Large intestine (tissue), 3 donors: ENCODE measurements at regions not wholly inside any gene's neighbourhood (a gene's known extent, or its start where the extent isn't known, plus 50 kb on each side); places are given as distances from the start of the nearest gene placed in this dataset.
A peak's percentile ranks its signal among the peaks of the same experiment; 100 is the strongest.

ENCODE experiments used
- DNase-seq, 2 donors: peaks; one replicate each; pipeline versions ENCODE4 v3.0.0 to v3.0.0-alpha.2; 2013
- H3K27ac ChIP-seq: one replicate; pipeline ENCODE4 v1.5.1; 2013; ENCODE audit warnings: low read length
- H3K27me3 ChIP-seq: 2 replicates; pipeline ENCODE4 v1.6.1; 2013; ENCODE audit warnings: low read length; ENCODE audit not compliant: control insufficient read depth, insufficient read depth
- H3K36me3 ChIP-seq: 2 replicates; pipeline ENCODE4 v1.6.1; 2013; ENCODE audit warnings: low read length; ENCODE audit not compliant: control insufficient read depth, insufficient read depth
- H3K4me1 ChIP-seq: one replicate; pipeline ENCODE4 v1.6.1; 2013; ENCODE audit warnings: low read length; ENCODE audit not compliant: control insufficient read depth, insufficient read depth
- H3K4me3 ChIP-seq: one replicate; pipeline ENCODE4 v1.5.1; 2013; ENCODE audit warnings: low read length
- H3K9me3 ChIP-seq: one replicate; pipeline ENCODE4 v1.6.1; 2013; ENCODE audit warnings: mild to moderate bottlenecking, low read depth, low read length, moderate library complexity; ENCODE audit not compliant: control insufficient read depth
- WGBS: methylation state at CpG from one replicate; pipeline ENCODE4 v1.1.5; 2013; ENCODE audit warnings: low lambda C conversion rate; ENCODE audit not compliant: insufficient coverage; 5-methylcytosine and 5-hydroxymethylcytosine counted together

DNA sequence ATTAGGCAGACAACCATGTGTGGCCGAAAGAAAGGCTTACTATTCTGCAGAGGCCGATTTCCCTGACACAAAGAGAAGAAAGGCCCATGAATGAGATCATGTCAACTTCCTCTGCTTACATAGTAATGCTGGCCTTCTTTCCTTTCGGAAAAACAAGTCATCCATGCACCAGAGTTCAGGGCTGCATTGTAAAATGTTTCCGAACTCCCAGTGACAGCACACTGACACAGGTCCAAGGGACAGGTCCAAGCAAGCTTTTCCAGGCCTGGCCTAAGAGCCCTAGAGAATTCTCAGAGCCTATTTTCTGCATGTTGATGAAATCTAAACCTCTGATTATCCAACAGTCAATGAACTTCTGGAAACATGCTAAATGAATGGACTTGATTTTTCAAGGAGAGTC is 140.9 kb downstream of the ZNF608 start:
- Histone ChIP-seq H3K4me3 (no peak overlapping the region), H3K9me3 (no peaks in the 10 kb centered on the region), H3K4me1 (no peaks in the 10 kb centered on the region), H3K27me3 (no peaks in the 10 kb centered on the region), H3K36me3 (no peaks in the 10 kb centered on the region), H3K27ac (peak overlapping the region; percentile 29)
- no CpG with 5 or more reads among the region's 4 CpGs for WGBS
- peak; percentile 40 to 60 for DNase-seq

- no CpG with 5 or more reads among the region's 4 CpGs for WGBS
- no peak overlapping the region for H3K4me3 ChIP-seq
Measured at GRCh38 chr5:124604419-124604818, 142.0 kb downstream of the ZNF608 start.

DNA sequence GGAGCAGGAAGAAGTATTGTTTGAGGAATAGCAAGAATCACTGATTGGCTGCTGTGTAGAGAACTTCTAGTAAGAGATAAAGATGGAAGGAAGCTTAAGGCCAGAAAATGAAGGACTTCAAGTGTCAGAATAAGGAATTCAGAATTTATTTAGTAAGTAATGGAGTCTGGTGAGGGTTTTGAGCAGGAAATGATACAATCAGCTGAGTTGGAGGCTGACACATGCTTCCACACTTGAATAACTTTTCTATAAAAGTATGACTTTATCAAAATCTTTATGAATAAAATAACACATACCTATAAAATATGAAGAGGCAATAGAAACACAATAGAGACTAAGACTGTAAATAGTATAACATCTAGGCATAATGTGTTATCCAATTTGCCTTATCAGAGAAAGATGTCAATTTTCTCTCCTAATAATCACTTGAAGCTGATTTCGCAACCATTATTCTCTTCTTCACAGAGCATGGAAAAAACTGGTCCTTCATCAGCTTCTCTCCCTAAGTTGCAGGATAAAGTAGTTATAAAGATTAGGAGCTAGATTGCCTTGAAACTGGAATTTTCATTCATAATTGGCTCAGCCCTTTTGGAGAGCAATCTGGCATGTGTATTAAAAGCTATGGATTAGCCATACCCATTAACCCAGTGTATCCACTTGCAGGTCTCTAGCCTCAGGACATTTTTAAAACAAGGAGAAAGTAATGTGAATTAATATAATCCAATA is 143.4 kb downstream of the ZNF608 start:
- Histone ChIP-seq H3K27me3 (no peaks in the 10 kb centered on the region), H3K4me3 (no peak overlapping the region), H3K36me3 (no peaks in the 10 kb centered on the region), H3K9me3 (no peaks in the 10 kb centered on the region), H3K4me1 (peaks cover 13% of the 10 kb centered on the region), H3K27ac (no peak overlapping the region)
- DNase-seq = no peak
- WGBS = no CpG with 5 or more reads among the region's 1 CpG

More at GRCh38 chr5:124604419-124604818, 142.0 kb downstream of the ZNF608 start:
- Histone ChIP-seq H3K27ac (no peak overlapping the region), H3K4me1 (peaks cover 6% of the 10 kb centered on the region), H3K27me3 (no peaks in the 10 kb centered on the region), H3K36me3 (no peaks in the 10 kb centered on the region), H3K9me3 (no peaks in the 10 kb centered on the region)
- no peak for DNase-seq

GRCh38 chr5:124599028-124599973 is 147.1 kb downstream of the ZNF608 start:
- DNase-seq = peak in 1 of 2 donors; percentile 64
- H3K4me3 ChIP-seq = no peak overlapping the region
- no peaks in the 10 kb centered on the region for H3K9me3 ChIP-seq
- no peaks in the 10 kb centered on the region for H3K27me3 ChIP-seq
- H3K27ac ChIP-seq = no peak overlapping the region
- no peaks in the 10 kb centered on the region for H3K36me3 ChIP-seq
- WGBS = 28% methylated on average over 3 of the region's 10 CpGs
- H3K4me1 ChIP-seq = peaks cover 13% of the 10 kb centered on the region

GRCh38 chr5:124596595-124597421 is 149.6 kb downstream of the ZNF608 start:
- Histone ChIP-seq H3K27me3 (no peaks in the 10 kb centered on the region), H3K36me3 (no peaks in the 10 kb centered on the region), H3K4me1 (peaks cover 13% of the 10 kb centered on the region), H3K27ac (no peak overlapping the region), H3K9me3 (no peaks in the 10 kb centered on the region), H3K4me3 (no peak overlapping the region)
- peak in 1 of 2 donors; percentile 60 for DNase-seq
- 20% methylated on average over 1 of the region's 5 CpGs for WGBS

GRCh38 chr5:124593952-124594351 is 152.5 kb downstream of the ZNF608 start:
- H3K27ac ChIP-seq = no peak overlapping the region
- no peak for DNase-seq
- no peak overlapping the region for H3K4me3 ChIP-seq
- peaks cover 2% of the 10 kb centered on the region for H3K4me1 ChIP-seq
- no peaks in the 10 kb centered on the region for H3K36me3 ChIP-seq
- no peaks in the 10 kb centered on the region for H3K9me3 ChIP-seq
- no peaks in the 10 kb centered on the region for H3K27me3 ChIP-seq
- no CpG with 5 or more reads among the region's 1 CpG for whole genome bisulfite sequencing

DNA sequence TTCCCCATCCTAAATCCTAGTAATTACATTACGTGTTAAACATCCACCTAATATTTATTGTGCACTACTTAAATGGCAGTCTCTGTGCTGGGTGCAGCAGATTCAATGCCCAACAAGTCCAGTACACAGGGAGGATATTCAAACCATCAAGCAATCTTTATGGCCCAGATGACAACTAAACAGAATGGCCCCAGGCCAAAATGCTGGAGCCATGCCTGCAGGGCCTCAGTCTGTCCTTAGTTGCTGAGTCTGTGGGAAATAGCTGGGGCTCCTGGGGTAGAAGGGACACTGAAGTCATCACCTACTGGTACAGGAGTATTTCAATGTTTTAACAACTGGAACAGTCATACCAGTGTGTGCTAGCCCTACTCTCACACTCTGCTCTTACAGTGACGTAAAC is 153.5 kb downstream of the ZNF608 start:
- Histone ChIP-seq H3K27me3 (no peaks in the 10 kb centered on the region), H3K27ac (no peak overlapping the region), H3K4me1 (no peaks in the 10 kb centered on the region), H3K9me3 (no peaks in the 10 kb centered on the region), H3K36me3 (no peaks in the 10 kb centered on the region), H3K4me3 (no peak overlapping the region)
- no peak for DNase-seq
- WGBS = no CpG with 5 or more reads among the region's 2 CpGs

DNA sequence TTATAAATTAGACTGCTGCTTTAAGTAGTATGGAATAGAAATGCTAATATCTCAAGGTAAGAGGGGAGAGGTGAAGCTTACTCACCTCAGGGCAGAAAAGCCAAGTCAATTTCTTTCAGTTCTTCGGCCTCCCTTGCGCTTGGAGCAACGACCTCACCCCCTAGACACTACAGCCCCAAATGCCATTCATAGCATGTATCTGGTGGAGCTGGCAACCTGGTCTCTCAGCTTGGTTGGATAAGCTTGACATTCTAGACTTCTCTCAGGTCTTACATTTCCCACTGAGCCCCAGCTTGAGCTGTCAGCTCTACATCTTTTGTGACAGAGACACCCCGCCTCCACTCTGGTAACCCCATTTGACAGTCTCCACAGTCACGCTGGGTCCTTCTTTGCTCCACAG is 154.9 kb downstream of the ZNF608 start:
- H3K36me3 ChIP-seq = no peaks in the 10 kb centered on the region
- no peaks in the 10 kb centered on the region for H3K9me3 ChIP-seq
- no CpG with 5 or more reads among the region's 5 CpGs for WGBS
- H3K27ac ChIP-seq = no peak overlapping the region
- H3K27me3 ChIP-seq = no peaks in the 10 kb centered on the region
- no peak for DNase-seq
- no peak overlapping the region for H3K4me3 ChIP-seq
- no peaks in the 10 kb centered on the region for H3K4me1 ChIP-seq

- Histone ChIP-seq H3K27ac (no peak overlapping the region), H3K36me3 (no peaks in the 10 kb centered on the region), H3K27me3 (no peaks in the 10 kb centered on the region), H3K9me3 (no peaks in the 10 kb centered on the region), H3K4me1 (no peaks in the 10 kb centered on the region), H3K4me3 (no peak overlapping the region)
- no CpG with 5 or more reads among the region's 1 CpG for WGBS
- DNase-seq = no peak
Measured at GRCh38 chr5:124590686-124591085, 155.8 kb downstream of the ZNF608 start.

GRCh38 chr5:124587280-124587679 is 159.2 kb downstream of the ZNF608 start:
- no peak for DNase-seq
- H3K4me1 ChIP-seq = no peaks in the 10 kb centered on the region

More at GRCh38 chr5:124587280-124587679, 159.2 kb downstream of the ZNF608 start:
- H3K4me3 ChIP-seq = no peak overlapping the region
- H3K9me3 ChIP-seq = peaks cover 6% of the 10 kb centered on the region
- no peaks in the 10 kb centered on the region for H3K27me3 ChIP-seq
- WGBS = no CpG with 5 or more reads among the region's 4 CpGs
- H3K27ac ChIP-seq = no peak overlapping the region
- no peaks in the 10 kb centered on the region for H3K36me3 ChIP-seq
